AG04449 (cell line): ENCODE measurements at regions not wholly inside any gene's neighbourhood (a gene's known extent, or its start where the extent isn't known, plus 50 kb on each side); places are given as distances from the start of the nearest gene placed in this dataset.

Experiments used
- CTCF ChIA-PET: fragments of 350-600 bp; formaldehyde crosslinking; extraction: SDS; loops from one replicate; lab custom pipeline; 2021; ENCODE audit warnings: antibody characterized with exemption; lab: Yijun Ruan, JAX
- POLR2A ChIA-PET: fragments of 400-600, 350-600 bp; formaldehyde crosslinking; extraction: SDS; loops from one replicate; lab custom pipeline; 2020; ENCODE audit warnings: antibody characterized with exemption, inconsistent platforms; lab: Yijun Ruan, JAX
- DNase-seq: peaks from one replicate; pipeline ENCODE4 v3.0.0-alpha.2; 2010; ENCODE audit warnings: low read depth, low spot score
- H3K4me3 ChIP-seq: 2 replicates; pipeline ENCODE4 v1.5.1; 2011; ENCODE audit warnings: low read depth, mild to moderate bottlenecking, control low read depth, low read length
- CTCF ChIP-seq: IDR thresholded peaks from one replicate; pipeline ENCODE4 v1.5.1; 2011; ENCODE audit warnings: mild to moderate bottlenecking, moderate library complexity, low read length, control low read depth, inconsistent platforms; ENCODE audit not compliant: insufficient read depth; ENCODE audit errors: missing control alignments

- H3K4me3 ChIP-seq: no peak overlapping the region
- ChIA-PET POLR2A (no interaction called here), CTCF (no interaction called here)
- DNase-seq: no peak
- no peak for TF ChIP-seq CTCF
Observed at GRCh38 chr14:48874711-48875110, 711.5 kb downstream of the RPS29 start.

DNA sequence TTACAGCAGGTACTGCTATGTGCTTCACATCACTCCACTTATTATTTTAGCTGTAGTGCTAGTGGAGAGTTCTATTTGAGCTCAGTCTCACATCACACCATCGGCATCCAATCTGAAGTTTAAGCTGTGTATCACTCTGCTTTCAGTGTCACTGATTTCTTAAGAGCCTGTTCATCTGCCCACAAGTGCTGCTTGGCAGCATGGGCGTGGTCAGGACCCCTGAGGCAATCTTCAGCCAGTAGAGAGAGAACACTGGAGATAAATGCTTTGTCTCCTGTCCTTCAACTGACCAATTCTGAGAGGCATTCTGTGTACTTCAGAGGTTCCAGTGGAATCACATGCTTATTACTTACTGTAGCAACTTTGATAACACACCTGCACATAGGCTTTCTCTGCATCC, 728.8 kb downstream of the RPS29 start:
- TF ChIP-seq CTCF: no peak
- ChIA-PET POLR2A (no interaction called here), CTCF (no interaction called here)
- no peak for DNase-seq
- no peak overlapping the region for H3K4me3 ChIP-seq

GRCh38 chr14:48853159-48853558, 733.0 kb downstream of the RPS29 start:
- H3K4me3 ChIP-seq: no peak overlapping the region
- TF ChIP-seq CTCF: no peak
- ChIA-PET CTCF (no interaction called here), POLR2A (no interaction called here)
- no peak for DNase-seq

DNA sequence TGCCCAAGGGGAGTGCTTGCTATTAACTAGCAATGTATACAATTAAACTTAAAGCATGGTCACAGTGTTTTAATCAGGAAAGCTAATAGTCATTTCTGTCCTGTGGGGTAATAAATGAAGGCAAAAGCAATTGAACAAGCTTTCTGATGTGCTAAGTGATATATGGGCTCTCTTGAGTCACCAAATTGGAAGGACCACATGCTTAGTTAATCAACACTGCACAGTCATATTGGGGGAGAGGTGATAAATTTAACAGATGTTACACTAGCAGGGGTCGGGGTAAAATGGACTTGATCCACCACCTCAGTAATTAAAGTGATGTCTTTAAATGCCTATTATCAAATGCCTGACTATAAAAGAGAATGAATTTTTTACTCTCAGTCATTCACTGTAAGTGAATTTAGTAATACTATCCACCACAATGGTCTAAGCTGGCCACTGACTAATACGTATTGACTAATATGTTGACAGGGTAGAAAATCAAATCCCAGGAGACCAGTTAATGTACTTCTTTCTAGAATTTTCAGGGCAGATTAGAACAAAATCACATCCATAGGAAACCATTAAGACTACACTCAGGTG, 736.3 kb downstream of the RPS29 start:
- no peak overlapping the region for H3K4me3 ChIP-seq
- no peak for TF ChIP-seq CTCF
- POLR2A ChIA-PET: no interaction called here
- DNase-seq: no peak
- CTCF ChIA-PET: no interaction called here

GRCh38 chr14:48842785-48843184, 743.4 kb downstream of the RPS29 start:
- TF ChIP-seq CTCF: no peak
- H3K4me3 ChIP-seq: no peak overlapping the region
- POLR2A ChIA-PET: no interaction called here
- DNase-seq: no peak
- CTCF ChIA-PET: no interaction called here

DNA sequence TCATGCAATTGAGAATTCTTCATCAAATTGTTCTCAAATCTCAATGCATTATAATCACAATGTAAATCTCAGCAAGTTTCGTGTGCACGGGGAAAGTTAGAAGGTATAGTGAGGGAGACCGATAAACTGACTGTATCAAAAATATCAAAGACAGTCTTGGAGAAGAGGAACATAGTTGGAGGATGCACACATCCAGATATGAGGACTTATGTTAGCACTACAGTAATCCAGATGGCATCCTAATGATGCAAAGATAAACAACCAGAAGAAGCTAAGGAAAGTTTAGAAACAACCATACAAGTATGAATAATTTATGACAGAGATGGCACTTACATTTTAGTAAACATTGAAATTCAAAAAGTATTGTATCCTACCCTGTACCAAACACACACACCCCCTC, 760.1 kb downstream of the RPS29 start:
- TF ChIP-seq CTCF: no peak
- POLR2A ChIA-PET: no interaction called here
- CTCF ChIA-PET: no interaction called here
- H3K4me3 ChIP-seq: no peak overlapping the region
- DNase-seq: no peak
